Breast epithelium (tissue), 3 donors: ENCODE measurements at regions not wholly inside any gene's neighbourhood (a gene's known extent, or its start where the extent isn't known, plus 50 kb on each side); places are given as distances from the start of the nearest gene placed in this dataset.

Source experiments
- CTCF ChIP-seq, 3 donors: fragments of 450-650 bp; IDR thresholded peaks; one replicate each; pipeline ENCODE4 v1.5.1; 2016 to 2017; ENCODE audit warnings: antibody characterized with exemption in 3 of 3, mild to moderate bottlenecking in 3 of 3, moderate library complexity in 3 of 3
- POLR2AphosphoS5 ChIP-seq, 3 donors: sonication (generic); formaldehyde crosslinking; IDR thresholded peaks; one replicate each; pipeline ENCODE4 v1.6.1; 2017; ENCODE audit warnings: antibody characterized with exemption in 3 of 3

DNA sequence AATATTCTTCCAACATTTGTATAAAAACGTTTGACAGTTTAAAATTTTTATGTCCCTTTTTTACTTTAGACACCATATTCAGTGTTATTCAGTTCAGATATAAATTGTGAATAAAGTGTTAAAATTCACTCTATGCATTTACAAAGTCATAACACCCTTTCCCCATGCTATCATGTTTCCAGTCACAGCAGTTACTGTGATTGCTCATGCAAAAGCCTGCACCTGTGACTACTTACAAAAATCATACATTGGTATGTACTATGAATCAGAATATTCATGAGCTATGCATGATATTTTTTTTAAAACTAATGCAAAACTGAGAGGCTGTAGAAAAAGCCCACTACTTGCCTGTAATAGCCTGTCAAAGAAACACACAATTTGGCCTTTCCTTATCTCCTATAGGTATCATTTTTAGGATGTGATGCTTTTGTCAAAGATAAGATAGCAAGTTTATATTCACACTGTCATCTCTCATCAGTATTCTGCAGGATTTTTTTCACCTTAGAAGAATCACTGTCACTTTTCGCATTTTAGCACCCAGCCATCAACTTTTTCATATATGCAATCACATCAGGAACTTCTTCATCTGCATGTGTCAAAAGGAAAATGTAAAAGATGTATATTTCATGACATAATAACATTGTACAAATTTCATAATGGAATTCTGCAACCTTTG is 443.2 kb downstream of the C12orf50 start:
- TF ChIP-seq CTCF (IDR thresholded peaks at IDR 0.05): no peak
- no peak for TF ChIP-seq POLR2AphosphoS5 (IDR thresholded peaks at IDR 0.05)
